GM12892 (cell line): ENCODE measurements at regions not wholly inside any gene's neighbourhood (a gene's known extent, or its start where the extent isn't known, plus 50 kb on each side); places are given as distances from the start of the nearest gene placed in this dataset.

ENCODE experiments used
- POLR2A ChIP-seq: IDR thresholded peaks from 2 replicates; pipeline ENCODE4 v1.6.1; 2011; ENCODE audit warnings: low read depth, low read length, control low read depth
- TAF1 ChIP-seq: IDR thresholded peaks from 2 replicates; pipeline ENCODE4 v1.6.1; 2011; ENCODE audit warnings: low read depth, mild to moderate bottlenecking, control low read depth, low read length, borderline replicate concordance

GRCh38 chr1:5009376-5010065 is 355.1 kb downstream of the AJAP1 start:
- TF ChIP-seq POLR2A (no peak), TAF1 (no peak)
